ENCODE measurements at regions not wholly inside any gene's neighbourhood (a gene's known extent, or its start where the extent isn't known, plus 50 kb on each side); places are given as distances from the start of the nearest gene placed in this dataset.
"Not testable (repeated sequence)": the region's sequence is repeated elsewhere in the genome, so short reads cannot be mapped to it uniquely, and the experiment has no call there.

DNA sequence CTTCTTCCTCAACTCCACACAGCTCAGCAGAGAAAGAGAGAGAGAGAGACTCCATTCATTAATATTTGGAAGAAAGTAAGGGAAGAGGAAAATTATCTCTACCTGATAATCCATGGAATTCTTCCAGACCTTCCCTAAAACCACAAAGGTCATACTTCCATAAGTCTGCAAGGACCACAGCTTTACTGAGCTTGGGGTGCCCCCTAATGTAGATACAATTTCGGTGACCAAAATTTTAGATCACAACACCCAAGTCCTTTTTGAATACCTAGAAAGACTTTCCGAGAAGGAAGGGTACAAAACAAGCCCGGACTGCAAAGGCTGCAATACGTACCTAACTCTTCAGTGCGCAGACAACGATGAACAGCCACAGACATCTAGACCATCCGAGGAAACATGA is 523.9 kb downstream of the GLUD2 start:
- H3K27ac ChIP-seq, result no peak overlapping the region
- H3K4me3 ChIP-seq, result no peak overlapping the region
- no peaks in the 10 kb centered on the region for H3K36me3 ChIP-seq
- H3K9me3 ChIP-seq (ENCODE audit: low read depth), result no peaks in the 10 kb centered on the region
- H3K27me3 ChIP-seq, result no peaks in the 10 kb centered on the region
- DNase-seq (ENCODE audit: low read depth in 1 of 2, low spot score in 1 of 2), result no peak
- H3K4me1 ChIP-seq (ENCODE audit: low read depth), result no peaks in the 10 kb centered on the region
- TF ChIP-seq CTCF (IDR thresholded peaks at IDR 0.05; ENCODE audit: low read depth, low read length), result no peak

DNA sequence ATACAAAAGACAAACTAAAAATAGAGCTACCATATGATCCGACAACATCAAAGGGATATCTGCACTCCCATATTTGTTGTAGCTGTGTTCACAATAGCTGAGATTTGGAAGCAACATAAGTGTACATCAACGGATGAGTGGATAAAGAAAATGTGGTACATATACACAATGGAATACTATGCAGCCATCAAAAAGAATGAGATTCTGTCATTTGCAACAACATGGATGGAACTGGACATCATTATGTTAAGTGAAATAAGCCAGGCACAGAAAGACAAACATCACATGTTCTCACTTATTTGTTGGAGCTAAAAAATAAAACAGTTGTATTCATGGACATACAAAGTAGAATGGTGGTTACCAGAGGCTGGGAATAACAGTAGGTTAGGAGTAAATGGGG is 527.0 kb downstream of the GLUD2 start:
- not testable (repeated sequence) for H3K36me3 ChIP-seq; H3K27ac ChIP-seq; DNase-seq (ENCODE audit: low read depth in 1 of 2, low spot score in 1 of 2); H3K4me1 ChIP-seq (ENCODE audit: low read depth); H3K9me3 ChIP-seq (ENCODE audit: low read depth); H3K4me3 ChIP-seq; H3K27me3 ChIP-seq

GRCh38 chrX:121579016-121579760 is 531.8 kb downstream of the GLUD2 start:
- Histone ChIP-seq H3K4me3 (no peak overlapping the region), H3K27me3 (no peaks in the 10 kb centered on the region), H3K4me1 (ENCODE audit: low read depth) (no peaks in the 10 kb centered on the region), H3K36me3 (no peaks in the 10 kb centered on the region), H3K27ac (no peak overlapping the region), H3K9me3 (ENCODE audit: low read depth) (no peaks in the 10 kb centered on the region)
- TF ChIP-seq CTCF (IDR thresholded peaks at IDR 0.05; ENCODE audit: low read depth, low read length), result peak; percentile 37
- DNase-seq (ENCODE audit: low read depth in 1 of 2, low spot score in 1 of 2), result peak; percentile 32 to 53

DNA sequence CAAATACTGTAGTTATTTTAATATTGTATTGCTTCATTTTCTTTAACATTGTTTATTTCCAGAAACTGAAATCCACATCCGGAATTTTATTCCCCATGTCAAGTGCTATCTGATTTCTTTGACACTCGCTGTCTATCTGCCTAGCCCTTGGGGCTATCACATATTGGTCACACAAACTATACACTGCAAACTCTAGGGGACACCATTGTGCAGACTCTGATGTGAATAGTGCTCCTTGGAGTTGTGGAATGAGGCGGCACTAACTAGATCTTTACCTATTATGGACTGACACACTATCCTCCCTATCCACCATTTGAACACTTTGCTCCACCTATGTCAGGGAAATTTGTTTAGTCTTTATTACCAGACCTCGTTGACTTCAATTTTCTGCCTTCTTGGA is 534.5 kb downstream of the GLUD2 start:
- Histone ChIP-seq H3K27me3 (no peaks in the 10 kb centered on the region), H3K36me3 (no peaks in the 10 kb centered on the region), H3K4me1 (ENCODE audit: low read depth) (no peaks in the 10 kb centered on the region), H3K4me3 (no peak overlapping the region), H3K9me3 (ENCODE audit: low read depth) (no peaks in the 10 kb centered on the region), H3K27ac (no peak overlapping the region)
- DNase-seq (ENCODE audit: low read depth in 1 of 2, low spot score in 1 of 2), result peak in 1 of 2 donors; percentile 5
- no peak for TF ChIP-seq CTCF (IDR thresholded peaks at IDR 0.05; ENCODE audit: low read depth, low read length)

- TF ChIP-seq CTCF (IDR thresholded peaks at IDR 0.05; ENCODE audit: low read depth, low read length), result no peak
- Histone ChIP-seq H3K4me1 (ENCODE audit: low read depth) (no peaks in the 10 kb centered on the region), H3K9me3 (ENCODE audit: low read depth) (no peaks in the 10 kb centered on the region)
These were observed 538.2 kb downstream of the GLUD2 start for GRCh38 chrX:121585626-121586025.

GRCh38 chrX:121592884-121593283 is 545.5 kb downstream of the GLUD2 start:
- no peak for DNase-seq (ENCODE audit: low read depth in 1 of 2, low spot score in 1 of 2)
- no peaks in the 10 kb centered on the region for H3K4me1 ChIP-seq (ENCODE audit: low read depth)
- no peaks in the 10 kb centered on the region for H3K27me3 ChIP-seq
- no peak overlapping the region for H3K27ac ChIP-seq
- H3K9me3 ChIP-seq (ENCODE audit: low read depth), result no peaks in the 10 kb centered on the region
- TF ChIP-seq CTCF (IDR thresholded peaks at IDR 0.05; ENCODE audit: low read depth, low read length), result no peak
- no peaks in the 10 kb centered on the region for H3K36me3 ChIP-seq
- H3K4me3 ChIP-seq, result no peak overlapping the region

More at GRCh38 chrX:121585626-121586025, 538.2 kb downstream of the GLUD2 start:
- no peaks in the 10 kb centered on the region for H3K36me3 ChIP-seq
- H3K27me3 ChIP-seq, result no peaks in the 10 kb centered on the region
- DNase-seq (ENCODE audit: low read depth in 1 of 2, low spot score in 1 of 2), result no peak
- H3K27ac ChIP-seq, result no peak overlapping the region
- H3K4me3 ChIP-seq, result no peak overlapping the region

All from cardiac muscle cell (in vitro differentiated cells and primary cell).